Activated T-cell treated with anti-CD3 and anti-CD28 coated beads, Interleukin-2, amount 50 U/mL, for 1 hour (primary cell): ENCODE measurements at regions not wholly inside any gene's neighbourhood (a gene's known extent, or its start where the extent isn't known, plus 50 kb on each side); places are given as distances from the start of the nearest gene placed in this dataset.

Source experiments
- DNase-seq: peaks from one replicate; pipeline ENCODE4 v3.0.0-alpha.2; 2020

DNA sequence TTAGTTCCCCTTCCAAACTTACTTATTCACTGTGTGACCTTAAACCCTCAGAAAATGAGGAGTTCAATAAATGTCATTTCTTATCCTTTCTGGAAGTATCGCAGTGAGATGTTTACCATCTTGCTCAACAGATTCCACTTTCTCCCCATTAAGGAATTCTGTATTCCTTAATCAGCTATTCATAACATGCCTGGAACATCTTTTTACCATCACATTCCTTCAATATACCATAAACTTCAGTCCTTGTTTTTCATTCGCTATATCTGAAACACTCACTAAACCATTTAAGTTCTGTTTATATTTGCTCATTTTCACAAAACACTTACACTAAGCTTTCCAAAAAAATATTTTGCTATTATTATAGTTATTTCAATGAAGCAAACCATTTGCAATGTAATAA lies 1158.6 kb downstream of the CDH12 start:
- no peak for DNase-seq

DNA sequence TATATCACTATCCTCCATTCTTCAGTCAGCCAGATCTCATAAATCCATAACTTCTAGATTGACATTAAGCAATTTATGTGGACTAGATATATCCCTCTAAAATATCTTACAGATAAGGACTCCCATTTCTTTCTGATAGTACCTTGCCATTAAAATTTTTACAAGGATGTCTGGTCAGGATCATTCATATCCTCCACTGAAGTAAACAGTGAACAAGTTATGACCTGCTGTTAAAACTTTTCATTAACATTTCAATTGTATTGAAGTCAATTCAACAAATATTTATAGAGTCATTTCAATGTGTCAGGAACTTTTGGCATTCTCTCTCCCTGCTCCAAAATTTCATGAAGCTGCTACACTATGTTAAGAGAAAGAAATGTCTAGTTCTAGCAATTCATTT lies 1159.6 kb downstream of the CDH12 start:
- DNase-seq: no peak

DNA sequence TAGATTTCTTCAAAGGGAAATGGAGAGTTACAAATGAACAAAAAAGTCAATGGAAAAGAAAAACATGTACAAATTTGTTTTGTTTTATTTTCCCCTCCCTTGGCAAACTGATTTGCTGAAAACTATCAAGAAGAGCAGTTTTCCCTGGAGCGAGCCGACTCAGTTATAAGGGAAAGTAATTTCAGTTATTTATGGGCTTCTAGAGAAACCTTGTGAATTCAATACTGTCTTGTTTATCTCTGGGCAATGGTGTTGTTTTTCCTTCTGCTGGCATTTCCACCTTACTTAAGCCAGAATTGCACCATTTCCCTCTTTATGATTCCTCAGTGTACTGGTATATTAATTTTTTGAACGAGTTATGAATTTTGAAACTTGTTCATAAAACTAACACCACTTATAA lies 1163.6 kb downstream of the CDH12 start:
- DNase-seq: no peak

DNA sequence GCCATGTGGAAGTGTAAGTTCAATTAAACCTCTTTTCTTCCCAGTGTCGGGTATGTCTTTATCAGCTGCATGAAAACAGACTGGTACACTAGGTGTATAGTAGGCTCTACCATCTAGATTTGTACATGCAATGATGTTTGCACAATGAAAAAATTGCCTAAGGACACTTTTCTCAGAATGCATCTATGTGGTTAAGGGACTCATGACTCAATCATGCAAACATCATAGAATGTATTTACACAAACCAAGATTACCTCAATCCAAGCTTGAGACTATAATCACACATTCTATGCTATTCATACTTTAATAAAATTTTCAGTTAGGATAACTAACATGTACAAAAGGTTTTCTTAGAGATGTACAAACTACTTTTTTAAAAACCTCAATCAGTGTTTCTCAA lies 1164.5 kb downstream of the CDH12 start:
- no peak for DNase-seq

DNA sequence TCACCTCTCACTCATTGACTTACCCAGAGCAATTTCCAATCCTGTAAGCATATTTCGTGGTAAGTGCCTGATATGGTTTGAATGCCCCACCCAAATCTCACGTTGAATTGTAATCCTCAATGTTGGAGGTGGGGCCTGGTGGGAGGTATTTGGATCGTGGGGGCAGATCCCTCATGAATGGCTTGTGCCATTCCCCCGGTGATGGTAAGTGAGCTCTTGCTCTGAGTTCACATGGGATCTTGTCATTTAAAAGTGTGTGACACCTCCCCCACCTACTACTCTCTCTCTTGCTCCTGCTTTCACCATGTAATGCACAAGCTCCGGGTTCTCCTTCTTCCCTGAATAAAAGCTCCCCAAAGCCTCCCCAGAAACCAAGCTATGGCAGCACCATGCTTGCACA lies 1165.5 kb downstream of the CDH12 start:
- DNase-seq: no peak

DNA sequence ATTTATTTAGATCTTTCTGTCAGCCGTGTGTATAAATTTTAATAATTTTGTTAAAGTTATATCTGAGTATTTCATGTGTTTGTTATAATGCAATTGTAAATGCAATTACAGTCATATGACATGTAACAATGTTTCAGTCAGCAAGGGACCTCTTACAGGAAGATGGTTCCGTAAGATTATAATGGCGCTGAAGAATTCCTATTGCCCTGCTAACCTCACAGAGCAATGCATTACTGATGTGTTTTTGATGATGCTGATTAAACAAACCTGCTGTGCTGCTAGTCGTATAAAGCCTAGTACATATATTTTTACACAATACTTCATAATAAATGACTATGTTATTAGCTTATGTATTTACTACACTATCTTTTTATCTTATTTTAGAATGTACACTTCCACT lies 1166.4 kb downstream of the CDH12 start:
- no peak for DNase-seq

DNA sequence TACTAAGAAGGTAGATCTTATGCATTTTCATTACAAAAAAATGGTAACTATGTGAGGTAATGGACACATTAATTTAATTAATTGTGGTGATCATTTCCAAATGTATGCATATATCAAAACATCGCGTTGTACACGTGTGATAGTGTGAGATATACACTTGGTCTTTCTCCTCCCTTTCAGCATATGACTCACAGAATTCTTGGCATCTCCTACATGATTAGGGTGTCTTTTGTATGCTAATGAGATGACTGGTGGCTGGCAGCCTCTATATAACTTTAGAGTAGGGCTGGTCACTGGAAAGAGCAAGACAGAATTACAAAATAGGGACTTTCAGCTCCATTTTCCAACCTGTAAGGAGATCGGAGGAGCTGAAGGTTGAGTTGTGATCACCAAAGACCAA lies 1167.6 kb downstream of the CDH12 start:
- DNase-seq: no peak

DNA sequence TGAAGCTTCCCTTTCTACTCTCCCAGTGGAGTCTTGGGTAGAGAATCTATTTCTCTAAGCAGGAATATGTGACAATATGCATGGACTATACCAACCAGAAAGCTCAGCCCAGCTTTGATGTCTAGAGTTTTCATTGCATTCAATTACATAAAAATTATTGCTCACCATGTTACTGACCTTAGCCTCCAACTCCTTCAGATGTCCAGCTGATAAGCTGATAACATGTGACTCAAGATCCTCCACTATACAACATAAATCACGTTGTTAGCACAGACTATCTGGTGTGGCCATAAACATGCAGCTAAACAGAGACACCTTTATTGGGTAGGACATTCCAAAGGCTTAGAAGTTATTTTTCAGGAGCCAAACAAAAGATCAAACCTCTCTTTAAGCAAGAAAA lies 1168.2 kb downstream of the CDH12 start:
- no peak for DNase-seq

DNA sequence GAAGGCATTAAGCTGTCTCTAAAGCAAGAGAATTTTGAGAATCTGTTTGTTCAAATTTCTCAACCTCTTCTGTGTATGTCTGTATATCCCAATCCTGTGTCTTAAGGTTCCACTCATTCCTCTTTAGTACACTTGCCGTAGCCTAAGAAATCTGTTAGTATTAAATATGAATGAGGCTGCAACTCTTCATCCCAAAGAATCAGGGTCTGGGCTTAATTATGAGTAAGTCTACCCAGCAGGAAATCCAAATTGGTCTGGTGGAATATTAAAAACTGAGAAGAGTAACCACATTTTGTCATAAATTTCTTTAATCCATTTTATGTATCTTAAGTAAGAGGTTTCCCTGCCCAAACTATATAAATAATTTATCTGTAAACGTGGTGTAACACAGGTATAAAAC lies 1171.2 kb downstream of the CDH12 start:
- no peak for DNase-seq

DNA sequence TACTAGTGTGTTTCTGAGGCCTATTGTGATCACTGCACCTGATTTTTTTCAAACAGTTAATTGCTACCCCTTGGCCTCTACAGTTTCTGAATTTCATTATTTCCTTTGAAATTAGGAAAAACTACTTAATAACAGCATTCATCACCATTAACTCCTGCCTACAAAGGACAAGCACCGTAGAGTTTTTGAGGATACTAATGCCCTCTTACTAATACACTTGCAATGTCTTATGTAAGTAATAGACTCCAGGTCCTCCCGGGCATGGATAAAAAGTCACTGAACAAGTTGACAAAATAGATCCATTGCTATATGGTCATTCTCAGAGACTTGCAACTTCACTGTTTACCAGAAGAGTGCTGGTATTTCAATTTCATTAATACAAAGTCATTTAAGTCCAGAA lies 1172.5 kb downstream of the CDH12 start:
- DNase-seq: no peak

DNA sequence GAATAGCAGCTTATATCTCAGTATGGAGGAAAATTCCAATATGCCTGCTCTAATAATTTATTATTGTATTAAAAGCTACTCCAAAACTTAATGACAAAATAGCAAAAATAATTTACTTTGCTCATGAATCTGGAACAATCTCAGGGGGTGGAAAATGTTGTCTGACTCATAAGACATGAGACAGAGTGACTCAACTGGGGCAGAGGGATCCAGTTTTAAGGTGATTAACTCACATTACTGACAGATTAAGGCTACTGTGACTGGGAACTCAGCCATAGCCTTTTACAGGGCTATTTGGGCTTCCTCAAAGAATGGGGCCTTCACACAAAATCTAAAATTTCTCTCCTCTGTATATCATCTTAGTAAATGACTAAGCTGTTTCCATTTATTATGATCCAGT lies 1172.9 kb downstream of the CDH12 start:
- no peak for DNase-seq

DNA sequence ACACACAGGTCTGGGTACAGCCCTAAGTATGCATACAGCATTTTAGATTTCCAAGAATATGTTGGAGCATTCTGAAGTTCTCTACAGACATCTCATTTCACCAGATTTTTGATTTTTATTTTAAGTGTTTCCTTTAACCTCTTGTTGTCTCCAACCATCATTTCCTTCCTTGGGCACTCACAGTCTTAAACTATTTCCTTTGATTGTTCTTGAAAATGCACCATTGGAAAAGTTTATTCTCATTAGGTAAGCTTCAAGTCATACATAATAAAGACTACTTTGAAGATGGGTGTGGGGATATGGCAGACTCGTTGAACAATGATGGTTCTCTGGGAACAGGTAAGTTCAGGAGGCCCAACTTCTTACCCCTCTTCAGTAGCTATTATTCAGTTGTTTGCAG lies 1174.6 kb downstream of the CDH12 start:
- DNase-seq: no peak

DNA sequence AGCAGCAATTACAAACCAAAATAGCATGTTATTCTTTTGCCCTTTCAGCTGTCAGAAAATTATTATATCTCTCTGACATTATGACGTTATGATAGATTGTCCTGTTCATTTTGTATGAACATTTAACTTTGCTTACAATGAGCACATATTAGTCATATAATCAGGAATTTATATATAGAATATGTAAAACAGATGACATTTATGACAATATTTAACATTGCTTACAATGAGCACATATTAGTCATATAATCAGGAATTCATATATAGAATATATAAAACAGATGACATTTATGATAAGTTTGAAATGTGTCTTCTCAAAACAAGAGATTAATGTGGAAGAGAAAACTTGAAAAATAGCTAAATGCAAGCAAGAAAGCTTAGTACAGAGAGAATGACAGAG lies 1180.2 kb downstream of the CDH12 start:
- DNase-seq: no peak

DNA sequence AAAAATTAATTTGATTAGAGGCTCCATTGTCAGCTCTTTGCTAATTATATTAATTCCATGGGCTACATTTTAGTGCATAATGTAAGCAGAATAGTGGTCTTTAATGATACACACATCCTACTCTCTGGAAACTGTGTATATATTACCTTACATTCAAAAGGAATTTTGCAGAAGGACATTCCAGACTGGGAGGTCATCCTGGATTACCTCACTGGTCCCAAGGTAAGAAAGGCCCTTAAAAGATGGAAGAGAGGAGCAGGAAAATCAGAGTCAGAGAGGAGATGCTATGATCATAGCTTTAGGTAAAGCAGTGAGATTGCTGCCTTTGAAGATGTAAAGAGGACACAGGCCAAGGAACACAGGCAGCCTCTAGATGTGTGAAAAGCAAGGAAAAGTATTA lies 1180.8 kb downstream of the CDH12 start:
- DNase-seq: no peak

DNA sequence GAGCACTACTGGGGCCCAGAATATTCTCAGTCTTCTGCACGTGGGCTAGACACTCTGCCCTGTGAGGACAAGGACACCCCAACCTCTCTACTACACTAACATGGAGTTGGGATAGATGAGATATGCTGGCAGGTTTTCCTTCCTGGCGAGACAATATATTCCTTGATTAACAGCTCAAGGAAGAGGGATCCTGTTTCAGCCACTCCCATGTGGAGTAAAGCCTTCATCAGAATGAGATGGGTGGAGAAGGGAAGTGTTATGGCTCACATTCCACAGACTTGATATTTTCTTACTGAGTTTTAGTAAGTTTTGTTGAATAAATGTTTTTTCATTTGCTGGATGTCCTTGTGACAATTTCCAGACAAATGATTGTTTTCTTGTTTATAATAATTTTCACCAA lies 1187.6 kb downstream of the CDH12 start:
- DNase-seq: no peak

DNA sequence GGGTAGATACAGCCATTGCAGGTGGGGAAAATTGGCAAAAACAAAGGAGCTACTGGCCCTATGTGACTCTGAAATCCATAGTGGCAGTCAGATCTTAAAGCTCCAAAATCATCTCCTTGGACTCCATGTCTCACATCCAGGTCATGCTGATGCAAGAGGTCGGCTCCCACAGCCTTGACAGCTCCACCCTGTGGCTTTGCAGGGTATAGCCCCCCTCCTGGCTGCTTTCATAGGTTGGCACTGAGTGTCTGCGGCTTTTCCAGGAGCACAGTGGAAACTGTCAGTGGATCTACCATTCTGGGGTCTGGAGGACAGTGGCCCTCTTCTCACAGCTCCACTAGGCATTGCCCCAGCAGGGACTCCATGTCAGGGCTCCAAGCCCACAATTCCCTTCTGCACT lies 1190.1 kb downstream of the CDH12 start:
- DNase-seq: no peak

DNA sequence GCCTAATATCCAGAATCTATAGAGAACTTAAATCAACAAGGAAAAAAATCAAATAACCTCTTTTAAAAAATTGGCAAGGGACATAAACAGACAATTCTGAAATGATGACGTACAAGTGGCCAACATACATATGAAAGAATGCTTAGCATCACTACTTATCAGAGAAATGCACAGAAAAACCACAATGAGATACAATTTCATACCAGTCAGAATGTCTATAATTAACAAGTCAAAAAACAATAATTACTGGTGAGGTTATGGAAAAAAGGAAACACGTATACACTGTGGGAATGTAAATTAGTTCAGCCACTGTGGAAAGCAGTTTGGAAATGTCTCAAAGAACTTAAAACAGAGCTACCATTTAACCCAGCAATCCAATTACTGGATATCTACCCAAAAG lies 1192.0 kb downstream of the CDH12 start:
- DNase-seq: no peak

DNA sequence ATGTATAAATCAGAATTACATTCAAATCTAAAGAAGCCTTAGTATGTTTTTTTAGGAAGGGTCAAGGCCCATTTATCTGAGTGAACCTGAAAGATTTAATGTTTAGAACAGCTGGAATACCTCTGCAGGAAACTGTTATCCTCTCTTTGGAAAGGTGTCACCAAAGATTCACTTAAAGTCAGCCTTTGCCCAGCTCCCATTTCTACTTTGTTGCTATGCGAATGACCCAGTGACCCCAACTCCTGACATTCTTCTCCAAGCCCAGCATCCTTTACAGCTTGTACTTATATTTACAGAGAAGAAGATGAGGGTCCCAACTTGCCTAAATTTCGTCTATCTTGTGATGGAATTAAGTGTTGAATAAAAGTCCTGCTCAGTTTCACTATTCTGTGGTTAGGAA lies 1198.6 kb downstream of the CDH12 start:
- no peak for DNase-seq

DNA sequence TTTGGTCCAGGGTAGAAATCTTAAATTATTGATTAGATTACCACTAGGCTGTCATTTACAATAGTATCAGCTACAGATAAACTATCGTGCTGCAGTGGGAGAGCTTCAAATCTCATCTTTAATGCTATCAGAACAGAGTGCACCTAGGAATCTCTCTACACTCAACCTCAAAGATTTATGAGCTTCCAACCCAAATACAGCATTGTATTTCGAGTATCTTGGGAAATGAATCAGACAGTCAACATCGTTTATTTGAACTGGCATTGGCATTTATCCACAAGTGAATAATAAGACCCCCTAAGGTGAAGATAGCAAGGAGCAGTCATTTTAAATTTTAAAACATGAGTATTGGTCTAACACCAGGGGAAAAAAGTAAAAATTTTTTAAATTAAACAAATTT lies 1203.2 kb downstream of the CDH12 start:
- DNase-seq: no peak

DNA sequence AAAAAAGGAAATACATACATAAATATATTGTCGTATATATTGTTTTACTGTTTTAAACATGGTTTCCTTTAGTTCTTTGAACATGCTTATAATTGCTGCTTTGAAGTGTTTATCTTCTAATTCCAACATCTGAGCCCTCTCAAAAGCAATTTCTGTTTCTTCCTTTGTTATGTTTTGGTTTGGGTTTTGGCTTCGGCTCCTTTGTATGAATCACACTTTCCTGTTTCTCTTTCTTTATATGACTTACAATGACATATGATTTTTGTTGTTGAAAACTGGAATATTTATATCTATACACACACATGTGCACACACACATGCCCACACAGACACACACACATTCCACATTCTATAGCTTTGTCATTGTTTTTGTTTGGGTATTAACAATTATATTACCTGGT lies 1206.7 kb downstream of the CDH12 start:
- DNase-seq: no peak

DNA sequence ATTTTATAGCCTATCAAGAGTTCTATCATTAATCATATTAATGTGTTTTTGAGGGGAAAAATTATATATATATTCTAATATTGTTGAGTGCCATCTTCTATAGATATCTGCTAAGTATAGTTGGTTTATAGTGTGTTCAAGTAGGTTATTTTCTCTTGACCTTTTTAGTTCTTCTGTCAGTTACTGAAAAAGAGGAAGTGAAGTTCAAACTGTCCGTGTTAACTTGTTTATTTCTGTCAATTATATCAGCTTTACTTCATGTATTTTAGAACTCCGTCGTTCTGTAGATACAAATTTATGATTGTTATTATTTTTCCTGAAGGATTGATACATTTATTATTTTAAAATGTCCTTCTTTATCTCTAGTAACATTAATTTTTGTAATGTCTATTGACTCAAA lies 1209.1 kb downstream of the CDH12 start:
- no peak for DNase-seq

DNA sequence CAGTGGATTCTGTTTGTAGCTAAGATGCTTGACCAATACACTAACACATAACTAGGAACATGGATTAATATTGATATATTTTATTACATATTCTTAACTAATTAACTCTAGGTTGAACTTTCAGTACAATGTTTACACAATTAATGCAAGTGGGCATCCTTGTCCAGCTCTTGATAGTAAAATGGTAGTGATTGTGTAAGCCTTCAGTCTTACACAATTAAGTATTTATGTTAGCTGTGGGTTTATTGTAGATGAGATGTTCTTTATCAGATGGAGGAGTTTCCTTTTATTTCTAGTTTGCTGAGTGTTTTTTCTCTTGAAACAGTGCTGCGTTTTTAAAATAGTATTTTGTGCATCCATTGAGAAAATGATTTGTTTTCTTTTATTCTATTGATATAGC lies 1210.8 kb downstream of the CDH12 start:
- DNase-seq: no peak

DNA sequence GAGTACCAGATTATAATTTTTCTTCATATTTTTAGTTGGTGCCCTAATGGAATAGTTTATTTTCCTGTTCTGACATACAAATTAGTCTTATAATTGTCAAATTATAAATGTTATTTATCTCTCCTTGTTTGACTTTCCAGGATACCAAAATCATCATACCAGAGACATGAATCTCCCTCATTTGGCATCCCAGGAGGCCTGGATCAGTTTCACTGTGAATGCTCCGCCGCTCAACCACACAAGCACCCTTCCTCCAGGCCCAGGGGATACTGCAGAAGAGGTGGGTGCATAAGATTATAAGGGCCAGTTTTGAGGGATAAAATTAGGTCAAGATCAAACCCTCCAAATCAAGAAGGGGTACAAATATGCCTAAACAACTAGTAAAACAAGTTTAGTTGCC lies 1229.3 kb downstream of the CDH12 start:
- DNase-seq: no peak

DNA sequence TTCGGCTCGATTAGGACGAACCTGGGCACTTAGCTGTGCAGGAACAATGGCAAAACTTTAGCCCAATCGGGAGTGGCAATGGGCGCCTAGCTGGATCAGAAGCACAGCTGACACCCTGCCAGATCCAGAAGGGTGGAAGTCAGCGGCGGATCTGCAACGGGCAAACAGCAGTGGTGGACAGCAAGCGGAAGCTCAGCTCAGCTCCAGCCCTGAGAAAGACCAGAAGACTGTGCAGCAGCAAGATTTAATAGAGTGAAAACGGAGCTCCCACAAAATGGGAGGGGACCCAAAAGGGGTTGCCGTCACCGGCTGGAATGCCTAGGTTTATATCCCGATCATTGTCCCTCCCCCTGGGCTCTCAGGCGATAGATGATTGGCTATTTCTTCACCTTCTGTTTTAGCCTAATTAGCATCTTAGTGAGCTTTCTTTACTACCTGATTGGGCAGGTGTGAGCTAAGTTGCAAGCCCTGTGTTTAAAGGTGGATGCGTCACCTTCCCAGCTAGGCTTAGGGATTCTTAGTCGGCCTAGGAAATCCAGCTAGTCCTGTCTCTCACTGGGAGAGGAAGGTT lies 1237.9 kb downstream of the CDH12 start:
- no peak for DNase-seq

DNA sequence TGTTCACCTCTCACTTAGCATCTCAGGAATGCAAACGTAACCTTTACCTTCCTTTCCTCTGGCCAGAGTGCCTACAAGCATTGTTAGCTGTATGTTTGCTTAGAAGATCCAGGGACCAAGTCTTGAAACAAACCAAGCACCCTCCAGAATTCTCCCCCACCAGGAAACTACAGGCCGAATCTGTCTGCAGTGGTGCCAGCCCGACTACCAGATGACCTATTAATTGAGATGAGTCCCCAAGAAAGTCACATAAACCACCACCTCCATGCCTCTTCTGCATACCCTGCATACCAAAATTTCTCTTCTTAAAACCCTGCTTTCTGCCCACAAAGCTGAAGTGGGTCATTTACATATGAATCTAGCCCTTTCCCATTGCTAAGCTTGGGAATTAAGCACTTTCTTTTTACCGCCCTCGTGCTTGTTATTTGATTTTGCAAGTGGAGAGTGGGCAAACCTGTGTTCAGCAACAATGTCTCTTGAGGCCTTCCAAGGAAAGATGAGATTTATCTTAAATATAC lies 1239.1 kb downstream of the CDH12 start:
- DNase-seq: no peak

DNA sequence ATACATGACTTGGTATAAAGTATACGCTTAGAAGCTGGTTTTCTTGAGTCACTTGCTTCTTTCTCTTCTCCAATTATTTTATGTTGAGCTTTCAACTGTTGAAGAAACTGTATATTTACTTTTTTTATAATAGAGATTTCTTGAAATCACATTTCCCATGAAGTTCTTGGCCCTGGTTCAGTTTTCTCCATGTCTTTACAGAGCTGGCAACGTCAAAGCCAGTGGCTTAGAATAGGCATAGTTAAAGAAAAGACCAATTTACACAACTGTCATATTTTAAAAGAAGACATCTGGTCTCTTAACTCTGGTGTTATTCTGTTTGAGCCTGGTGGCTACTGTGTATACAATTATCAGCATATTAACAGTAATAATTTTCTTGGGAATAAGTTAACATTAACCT lies 1249.3 kb downstream of the CDH12 start:
- no peak for DNase-seq
